ENCODE measurements at regions not wholly inside any gene's neighbourhood (a gene's known extent, or its start where the extent isn't known, plus 50 kb on each side); places are given as distances from the start of the nearest gene placed in this dataset.

DNA sequence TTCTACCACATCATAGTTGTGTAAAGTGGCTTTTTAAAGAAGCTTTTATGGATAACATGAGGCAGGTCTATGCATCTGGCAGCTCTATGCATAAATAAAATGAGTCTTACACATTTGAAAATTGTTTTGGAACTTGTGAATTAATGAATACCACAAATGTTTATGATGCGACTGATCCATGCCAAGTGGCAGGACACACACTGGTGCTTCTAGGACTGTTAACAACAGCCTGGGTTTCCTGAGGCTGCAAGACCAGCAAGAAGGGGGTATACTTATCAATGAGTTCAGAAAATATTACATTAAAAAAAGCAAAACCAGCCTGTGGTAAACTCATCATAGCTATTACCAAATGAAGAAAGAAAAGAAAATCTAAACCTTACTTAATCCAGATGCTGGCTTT, 212.9 kb upstream of the PDE10A start:
- no peaks in the 10 kb centered on the region for H3K79me2 ChIP-seq (ENCODE audit: control insufficient read depth, insufficient read depth, low read length)
- H3K9me3 ChIP-seq (ENCODE audit: control extremely low read depth in 1 of 3, control insufficient read depth in 2 of 3, insufficient read depth in 1 of 3, low read length in 2 of 3): no peaks in the 10 kb centered on the region
- TF ChIP-seq, protein P1, sequence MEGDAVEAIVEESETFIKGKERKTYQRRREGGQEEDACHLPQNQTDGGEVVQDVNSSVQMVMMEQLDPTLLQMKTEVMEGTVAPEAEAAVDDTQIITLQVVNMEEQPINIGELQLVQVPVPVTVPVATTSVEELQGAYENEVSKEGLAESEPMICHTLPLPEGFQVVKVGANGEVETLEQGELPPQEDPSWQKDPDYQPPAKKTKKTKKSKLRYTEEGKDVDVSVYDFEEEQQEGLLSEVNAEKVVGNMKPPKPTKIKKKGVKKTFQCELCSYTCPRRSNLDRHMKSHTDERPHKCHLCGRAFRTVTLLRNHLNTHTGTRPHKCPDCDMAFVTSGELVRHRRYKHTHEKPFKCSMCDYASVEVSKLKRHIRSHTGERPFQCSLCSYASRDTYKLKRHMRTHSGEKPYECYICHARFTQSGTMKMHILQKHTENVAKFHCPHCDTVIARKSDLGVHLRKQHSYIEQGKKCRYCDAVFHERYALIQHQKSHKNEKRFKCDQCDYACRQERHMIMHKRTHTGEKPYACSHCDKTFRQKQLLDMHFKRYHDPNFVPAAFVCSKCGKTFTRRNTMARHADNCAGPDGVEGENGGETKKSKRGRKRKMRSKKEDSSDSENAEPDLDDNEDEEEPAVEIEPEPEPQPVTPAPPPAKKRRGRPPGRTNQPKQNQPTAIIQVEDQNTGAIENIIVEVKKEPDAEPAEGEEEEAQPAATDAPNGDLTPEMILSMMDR (IDR thresholded peaks at IDR 0.05): no peak
- TF ChIP-seq EZH2 (IDR thresholded peaks at IDR 0.05; ENCODE audit: borderline replicate concordance, insufficient read depth, low read depth, low read length, poor library complexity, severe bottlenecking): no peak
- no peak overlapping the region for H3K9ac ChIP-seq (ENCODE audit: low read length)
- H3K4me1 Mint-ChIP-seq: no peaks in the 10 kb centered on the region
- 86% methylated on average over 1 of the region's 1 CpG for WGBS (ENCODE audit: insufficient coverage)
- H3K27me3 ChIP-seq (replicated peaks in 1 of 4; ENCODE audit: control extremely low read depth in 1 of 4, control insufficient read depth in 3 of 4, insufficient read depth in 4 of 4, low read length in 3 of 4): no peaks in the 10 kb centered on the region
- ATAC-seq (ENCODE audit: low read depth) (no peak), DNase-seq (no peak)
- CTCF ChIA-PET: no interaction called here
- H3K9me3 Mint-ChIP-seq (ENCODE audit: insufficient read depth): no peaks in the 10 kb centered on the region
- H3K4me3 ChIP-seq (ENCODE audit: control extremely low read depth in 1 of 5, extremely low read depth in 1 of 5, insufficient read depth in 1 of 5, low read depth in 2 of 5, low read length in 4 of 5): no peak overlapping the region
- peaks cover 26% of the 10 kb centered on the region for H3K27me3 Mint-ChIP-seq
- no peak overlapping the region for H2AFZ ChIP-seq (ENCODE audit: insufficient read depth, low read depth, low read length, poor library complexity, severe bottlenecking)
- no peaks in the 10 kb centered on the region for H4K20me1 ChIP-seq (ENCODE audit: control insufficient read depth, insufficient read depth, low read length, poor library complexity, severe bottlenecking)
- POLR2A ChIA-PET: no interaction called here
- H3K27ac Mint-ChIP-seq: no peak overlapping the region
- no peak overlapping the region for H3K27ac ChIP-seq (ENCODE audit: low read length in 2 of 2)
- H3K4me2 ChIP-seq (replicated peaks; ENCODE audit: low read depth, low read length, poor library complexity, severe bottlenecking): no peak overlapping the region
- intact Hi-C loops (cut with micrococcal nuclease): no loop called here
- H3K36me3 ChIP-seq (replicated peaks in 1 of 2; ENCODE audit: control extremely low read depth in 1 of 2, control insufficient read depth in 1 of 2, extremely low read depth in 1 of 2, insufficient read depth in 2 of 2, low read length in 1 of 2): no peaks in the 10 kb centered on the region
- no peak overlapping the region for H3K4me3 Mint-ChIP-seq
- no peaks in the 10 kb centered on the region for H3K4me1 ChIP-seq (ENCODE audit: control insufficient read depth in 2 of 2, insufficient read depth in 2 of 2, low read length in 2 of 2)

DNA sequence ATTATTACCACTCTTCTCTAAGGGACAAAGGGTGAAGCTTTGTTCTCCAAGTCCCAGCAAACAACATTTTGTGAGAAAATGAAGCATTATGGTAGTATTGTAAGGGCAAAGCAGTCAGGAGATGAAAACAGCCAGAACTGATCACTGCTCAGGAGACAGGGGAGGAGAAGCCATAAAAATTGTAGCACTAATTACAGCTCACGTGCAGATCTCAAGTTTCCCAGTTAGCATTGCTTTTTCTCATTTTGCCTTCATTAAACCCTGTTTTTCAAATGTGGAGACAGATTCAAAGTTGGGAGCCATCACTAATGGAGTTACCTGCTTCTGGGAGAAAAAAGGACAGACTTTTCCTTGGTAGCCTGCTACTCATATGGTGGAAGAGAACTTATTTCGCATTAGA, 210.9 kb upstream of the PDE10A start:
- Histone ChIP-seq H2AFZ (ENCODE audit: insufficient read depth, low read depth, low read length, poor library complexity, severe bottlenecking) (no peak overlapping the region), H4K20me1 (ENCODE audit: control insufficient read depth, insufficient read depth, low read length, poor library complexity, severe bottlenecking) (no peaks in the 10 kb centered on the region), H3K27ac (ENCODE audit: low read length in 2 of 2) (no peak overlapping the region), H3K9ac (ENCODE audit: low read length) (no peak overlapping the region), H3K9me3 (ENCODE audit: control extremely low read depth in 1 of 3, control insufficient read depth in 2 of 3, insufficient read depth in 1 of 3, low read length in 2 of 3) (peaks cover 0 to 2% (median 0%) of the 10 kb centered on the region in 3 donors), H3K79me2 (ENCODE audit: control insufficient read depth, insufficient read depth, low read length) (no peaks in the 10 kb centered on the region), H3K4me3 (ENCODE audit: control extremely low read depth in 1 of 5, extremely low read depth in 1 of 5, insufficient read depth in 1 of 5, low read depth in 2 of 5, low read length in 4 of 5) (no peak overlapping the region), H3K27me3 (replicated peaks in 1 of 4; ENCODE audit: control extremely low read depth in 1 of 4, control insufficient read depth in 3 of 4, insufficient read depth in 4 of 4, low read length in 3 of 4) (no peaks in the 10 kb centered on the region), H3K4me1 (ENCODE audit: control insufficient read depth in 2 of 2, insufficient read depth in 2 of 2, low read length in 2 of 2) (no peaks in the 10 kb centered on the region), H3K36me3 (replicated peaks in 1 of 2; ENCODE audit: control extremely low read depth in 1 of 2, control insufficient read depth in 1 of 2, extremely low read depth in 1 of 2, insufficient read depth in 2 of 2, low read length in 1 of 2) (no peaks in the 10 kb centered on the region), H3K4me2 (replicated peaks; ENCODE audit: low read depth, low read length, poor library complexity, severe bottlenecking) (no peak overlapping the region)
- Mint-ChIP-seq H3K4me1 (no peaks in the 10 kb centered on the region), H3K9me3 (ENCODE audit: insufficient read depth) (peaks cover 11% of the 10 kb centered on the region), H3K27ac (no peak overlapping the region), H3K27me3 (peaks cover 26% of the 10 kb centered on the region), H3K4me3 (no peak overlapping the region)
- intact Hi-C loops (cut with micrococcal nuclease): no loop called here
- DNase-seq: no peak
- ATAC-seq (ENCODE audit: low read depth): no peak
- CTCF ChIA-PET: no interaction called here
- WGBS (ENCODE audit: insufficient coverage): 92% methylated on average over 2 of the region's 2 CpGs
- no peak for TF ChIP-seq EZH2 (IDR thresholded peaks at IDR 0.05; ENCODE audit: borderline replicate concordance, insufficient read depth, low read depth, low read length, poor library complexity, severe bottlenecking)
- TF ChIP-seq, protein P1 (IDR thresholded peaks at IDR 0.05): no peak
- POLR2A ChIA-PET: no interaction called here

Data from B cell (primary cell).